Mesothelial cell of epicardium (in vitro differentiated cells): ENCODE measurements at regions not wholly inside any gene's neighbourhood (a gene's known extent, or its start where the extent isn't known, plus 50 kb on each side); places are given as distances from the start of the nearest gene placed in this dataset.

Source experiments
- DNase-seq, 2 experiments: peaks; one replicate each; pipeline ENCODE4 v3.0.0; 2021; ENCODE audit warnings: low spot score in 2 of 2; ENCODE audit not compliant: unreplicated experiment in 2 of 2
- H3K27ac Mint-ChIP-seq: 2 replicates; pipeline ENCODE4 v1.8.0; 2021; ENCODE audit warnings: mixed read lengths
- H3K27me3 Mint-ChIP-seq: 2 replicates; pipeline ENCODE4 v1.8.0; 2021; ENCODE audit warnings: low read depth, mixed read lengths
- H3K36me3 Mint-ChIP-seq: 2 replicates; pipeline ENCODE4 v1.8.0; 2021; ENCODE audit warnings: mixed read lengths
- H3K4me1 Mint-ChIP-seq: 2 replicates; pipeline ENCODE4 v1.8.0; 2021; ENCODE audit warnings: mixed read lengths
- H3K4me3 Mint-ChIP-seq: 2 replicates; pipeline ENCODE4 v1.8.0; 2021; ENCODE audit warnings: mild to moderate bottlenecking, moderate library complexity, mixed read lengths
- H3K9me3 Mint-ChIP-seq: 2 replicates; pipeline ENCODE4 v1.8.0; 2021; ENCODE audit warnings: mixed read lengths
- CTCF ChIP-seq: fragments of 200-600 bp; sonication (generic); IDR thresholded peaks from one replicate; pipeline ENCODE4 v1.5.0; 2021; ENCODE audit warnings: antibody characterized with exemption; ENCODE audit not compliant: unreplicated experiment

- H3K4me3 Mint-ChIP-seq, result no peak overlapping the region
- no peak for DNase-seq
- H3K36me3 Mint-ChIP-seq, result no peaks in the 10 kb centered on the region
- no peak overlapping the region for H3K27ac Mint-ChIP-seq
- TF ChIP-seq CTCF, result no peak
- peaks cover 45% of the 10 kb centered on the region for H3K9me3 Mint-ChIP-seq
- no peaks in the 10 kb centered on the region for H3K4me1 Mint-ChIP-seq
- no peaks in the 10 kb centered on the region for H3K27me3 Mint-ChIP-seq
Measured at GRCh38 chr10:130254243-130254642, 118.1 kb downstream of the GLRX3 start.

DNA sequence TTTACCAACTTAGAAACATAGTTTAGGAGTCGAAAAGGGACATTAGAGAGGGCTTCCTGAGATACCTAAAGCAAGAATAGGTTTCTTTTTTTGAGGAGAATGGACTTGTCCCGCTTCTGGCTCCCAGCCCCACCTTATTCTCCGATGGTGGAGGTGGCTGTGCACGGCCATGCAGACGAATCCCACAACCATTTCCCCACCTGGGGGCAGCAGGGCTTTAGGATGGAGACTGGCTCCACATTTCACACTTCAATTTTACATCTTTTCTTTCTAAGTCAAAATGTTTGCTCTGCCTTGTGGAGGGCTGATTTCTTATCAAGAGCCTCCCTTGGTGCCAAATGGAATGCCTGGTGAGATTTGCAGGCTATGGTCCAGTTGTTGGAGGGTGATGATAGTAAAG, 118.5 kb downstream of the GLRX3 start:
- no peak overlapping the region for H3K27ac Mint-ChIP-seq
- H3K27me3 Mint-ChIP-seq, result no peaks in the 10 kb centered on the region
- H3K4me3 Mint-ChIP-seq, result no peak overlapping the region
- H3K9me3 Mint-ChIP-seq, result peaks cover 42% of the 10 kb centered on the region
- H3K4me1 Mint-ChIP-seq, result no peaks in the 10 kb centered on the region
- no peak for TF ChIP-seq CTCF
- no peaks in the 10 kb centered on the region for H3K36me3 Mint-ChIP-seq
- no peak for DNase-seq

- no peak for DNase-seq
- Mint-ChIP-seq H3K4me1 (no peaks in the 10 kb centered on the region), H3K4me3 (no peak overlapping the region), H3K27ac (no peak overlapping the region), H3K9me3 (peaks cover 40% of the 10 kb centered on the region), H3K27me3 (no peaks in the 10 kb centered on the region), H3K36me3 (no peaks in the 10 kb centered on the region)
- TF ChIP-seq CTCF, result no peak
Measured at GRCh38 chr10:130255777-130256176, 119.6 kb downstream of the GLRX3 start.

GRCh38 chr10:130257897-130258296, 121.7 kb downstream of the GLRX3 start:
- Mint-ChIP-seq H3K27ac (no peak overlapping the region), H3K36me3 (no peaks in the 10 kb centered on the region), H3K4me3 (no peak overlapping the region), H3K4me1 (no peaks in the 10 kb centered on the region), H3K27me3 (no peaks in the 10 kb centered on the region), H3K9me3 (peaks cover 49% of the 10 kb centered on the region)
- no peak for TF ChIP-seq CTCF
- no peak for DNase-seq

- Mint-ChIP-seq H3K9me3 (peaks cover 55% of the 10 kb centered on the region), H3K27ac (no peak overlapping the region), H3K36me3 (peaks cover 2% of the 10 kb centered on the region), H3K4me1 (no peaks in the 10 kb centered on the region), H3K4me3 (no peak overlapping the region), H3K27me3 (no peaks in the 10 kb centered on the region)
- TF ChIP-seq CTCF, result no peak
- no peak for DNase-seq
Measured at GRCh38 chr10:130259380-130259779, 123.2 kb downstream of the GLRX3 start.

DNA sequence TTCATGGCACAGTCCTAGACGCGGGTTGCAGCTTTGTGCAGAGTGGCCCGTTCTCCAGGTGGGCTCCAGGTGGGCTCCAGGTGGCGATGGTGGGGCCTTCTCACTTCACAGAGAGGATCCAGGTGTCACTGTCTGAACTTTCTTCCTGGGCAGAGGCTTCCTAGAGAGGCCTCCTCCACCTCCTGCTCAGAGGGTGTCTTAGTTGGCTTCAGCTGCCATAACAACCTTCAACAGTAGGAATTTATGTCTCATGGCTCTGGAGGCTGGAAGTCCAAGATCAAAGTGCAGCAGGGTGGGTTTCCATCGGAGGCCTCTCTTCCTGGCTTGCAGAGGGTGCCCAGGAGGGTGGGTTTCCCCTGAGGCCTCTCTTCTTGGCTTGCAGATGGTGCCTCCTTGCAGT, 125.1 kb downstream of the GLRX3 start:
- Mint-ChIP-seq H3K4me3 (no peak overlapping the region), H3K27ac (no peak overlapping the region), H3K9me3 (peaks cover 62% of the 10 kb centered on the region), H3K4me1 (no peaks in the 10 kb centered on the region), H3K36me3 (peaks cover 2% of the 10 kb centered on the region), H3K27me3 (no peaks in the 10 kb centered on the region)
- no peak for TF ChIP-seq CTCF
- DNase-seq, result no peak
